ENCODE measurements at regions not wholly inside any gene's neighbourhood (a gene's known extent, or its start where the extent isn't known, plus 50 kb on each side); places are given as distances from the start of the nearest gene placed in this dataset.
A peak's percentile ranks its signal among the peaks of the same experiment; 100 is the strongest.

GRCh38 chr9:3127564-3127963, 283.7 kb upstream of the PUM3 start:
- Histone ChIP-seq H3K4me1 (no peaks in the 10 kb centered on the region), H3K27me3 (no peaks in the 10 kb centered on the region), H3K27ac (no peak overlapping the region), H3K36me3 (no peaks in the 10 kb centered on the region), H3K4me3 (no peak overlapping the region), H3K9me3 (no peaks in the 10 kb centered on the region)
- no peak for DNase-seq
- no peak for TF ChIP-seq CTCF (IDR thresholded peaks at IDR 0.05)
- no peak for ATAC-seq (ENCODE audit: low FRiP score in 2 of 2)
- WGBS, 2 donors: 88 to 97% methylated on average over 1 of the region's 1 CpG

DNA sequence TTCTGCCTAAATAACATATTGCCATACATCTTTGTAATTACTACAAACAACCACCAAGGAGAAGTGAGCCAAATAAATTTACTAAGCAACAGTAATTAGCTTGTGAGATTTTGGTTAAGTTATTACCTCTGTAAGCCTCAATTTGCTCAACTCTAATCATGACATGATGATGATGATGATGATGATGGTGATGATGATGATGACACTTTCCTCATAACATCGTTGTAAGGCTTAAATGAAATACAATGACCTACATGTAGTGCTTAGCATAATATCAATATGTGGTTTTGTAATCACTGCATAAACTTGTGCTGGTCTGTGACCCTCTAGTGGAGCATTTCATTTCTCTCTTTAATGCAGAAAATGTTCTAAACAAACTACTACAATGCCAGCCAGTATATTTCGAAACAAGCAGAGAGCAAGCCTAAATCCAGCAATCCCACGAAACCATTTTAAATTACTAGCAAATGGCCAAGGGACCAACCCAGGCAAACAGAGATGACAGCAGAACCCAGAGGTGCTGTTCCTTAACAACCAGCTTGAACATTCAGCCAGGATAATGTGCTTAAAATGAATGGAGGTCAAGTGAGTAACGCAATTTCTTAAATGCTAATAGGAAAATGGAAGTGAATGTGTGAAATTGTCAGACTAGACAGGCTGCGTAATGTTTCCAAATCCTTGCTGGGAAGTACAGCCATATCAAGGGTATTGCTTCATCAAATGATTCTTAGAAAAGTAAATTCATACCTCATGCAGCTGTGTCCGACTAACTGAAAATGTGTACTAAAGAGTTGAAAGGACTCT, 281.9 kb upstream of the PUM3 start:
- DNase-seq (no peak), ATAC-seq (ENCODE audit: low FRiP score in 2 of 2) (peak in 1 of 2 donors; percentile 59)
- Histone ChIP-seq H3K36me3 (no peaks in the 10 kb centered on the region), H3K27me3 (no peaks in the 10 kb centered on the region), H3K4me1 (no peaks in the 10 kb centered on the region), H3K27ac (no peak overlapping the region), H3K4me3 (no peak overlapping the region), H3K9me3 (no peaks in the 10 kb centered on the region)
- WGBS, 2 donors: 43 to 49% methylated on average over 6 of the region's 6 CpGs
- no peak for TF ChIP-seq POLR2A (IDR thresholded peaks at IDR 0.05)
- TF ChIP-seq CTCF (IDR thresholded peaks at IDR 0.05): no peak
- TF ChIP-seq POLR2AphosphoS5 (IDR thresholded peaks at IDR 0.05): peak in 1 of 2 donors; percentile 63
- TF ChIP-seq EP300 (IDR thresholded peaks at IDR 0.05): no peak

DNA sequence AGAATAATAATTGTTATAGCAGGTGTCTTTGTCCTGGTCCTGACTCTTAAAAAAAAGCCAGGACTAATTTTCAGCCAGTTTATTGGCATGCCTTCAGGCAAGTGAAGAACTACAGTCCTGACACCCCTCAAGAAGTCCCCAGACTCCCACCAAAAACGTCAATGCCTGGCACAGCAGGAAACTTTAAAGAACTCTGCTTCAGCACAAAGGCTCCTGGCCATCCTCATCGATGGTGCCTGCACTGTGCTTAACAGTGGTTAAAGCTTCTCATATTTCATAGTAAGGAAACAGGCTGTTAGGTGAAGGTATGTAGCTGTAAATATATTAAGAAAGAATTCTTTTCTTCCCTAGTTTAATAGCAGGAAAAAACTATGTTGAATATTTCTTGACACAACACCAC, 280.1 kb upstream of the PUM3 start:
- H3K36me3 ChIP-seq: no peaks in the 10 kb centered on the region
- H3K27ac ChIP-seq: no peak overlapping the region
- no peaks in the 10 kb centered on the region for H3K4me1 ChIP-seq
- ATAC-seq (ENCODE audit: low FRiP score in 2 of 2) (no peak), DNase-seq (no peak)
- TF ChIP-seq CTCF (IDR thresholded peaks at IDR 0.05): no peak
- no peak for TF ChIP-seq POLR2AphosphoS5 (IDR thresholded peaks at IDR 0.05)
- TF ChIP-seq EP300 (IDR thresholded peaks at IDR 0.05): no peak
- TF ChIP-seq POLR2A (IDR thresholded peaks at IDR 0.05): no peak
- no peaks in the 10 kb centered on the region for H3K27me3 ChIP-seq
- no peak overlapping the region for H3K4me3 ChIP-seq
- no peaks in the 10 kb centered on the region for H3K9me3 ChIP-seq
- WGBS, 2 donors: 9 to 13% methylated on average over 2 of the region's 2 CpGs

GRCh38 chr9:3118081-3118480, 274.2 kb upstream of the PUM3 start:
- H3K36me3 ChIP-seq: no peaks in the 10 kb centered on the region
- H3K27ac ChIP-seq: no peak overlapping the region
- no peak for DNase-seq
- no peak for ATAC-seq (ENCODE audit: low FRiP score in 2 of 2)
- peaks cover 0 to 6% (median 0%) of the 10 kb centered on the region in 4 donors for H3K9me3 ChIP-seq
- no peaks in the 10 kb centered on the region for H3K27me3 ChIP-seq
- H3K4me3 ChIP-seq: no peak overlapping the region
- H3K4me1 ChIP-seq: no peaks in the 10 kb centered on the region
- TF ChIP-seq CTCF (IDR thresholded peaks at IDR 0.05) (no peak), POLR2A (IDR thresholded peaks at IDR 0.05) (no peak), POLR2AphosphoS5 (IDR thresholded peaks at IDR 0.05) (no peak), EP300 (IDR thresholded peaks at IDR 0.05) (no peak)

DNA sequence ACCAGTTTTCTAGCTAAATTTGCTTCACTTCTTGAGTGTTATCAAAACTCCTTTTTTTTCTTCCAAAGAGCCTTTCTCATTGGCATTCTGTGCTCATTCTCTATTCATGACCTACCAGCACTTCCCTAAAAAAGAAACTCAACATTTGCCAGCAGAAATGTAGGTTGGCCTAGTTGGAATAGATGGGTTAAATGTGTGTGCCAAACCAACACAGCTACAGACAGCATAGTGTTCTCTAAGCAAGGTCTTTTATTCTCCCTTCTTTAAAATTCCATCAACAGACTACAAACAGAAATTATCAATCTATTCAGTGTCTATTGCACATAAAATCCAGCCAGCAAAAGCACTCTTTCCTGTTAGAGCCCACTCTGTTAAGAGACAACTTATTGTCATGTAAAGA, 255.8 kb upstream of the PUM3 start:
- H3K4me1 ChIP-seq: no peaks in the 10 kb centered on the region
- ATAC-seq (ENCODE audit: low FRiP score in 2 of 2) (no peak), DNase-seq (no peak)
- TF ChIP-seq EP300 (IDR thresholded peaks at IDR 0.05): no peak
- no peak for TF ChIP-seq CTCF (IDR thresholded peaks at IDR 0.05)
- no peak for TF ChIP-seq POLR2A (IDR thresholded peaks at IDR 0.05)
- TF ChIP-seq POLR2AphosphoS5 (IDR thresholded peaks at IDR 0.05): no peak
- no peak overlapping the region for H3K4me3 ChIP-seq
- no peaks in the 10 kb centered on the region for H3K36me3 ChIP-seq
- no peaks in the 10 kb centered on the region for H3K27me3 ChIP-seq
- no peak overlapping the region for H3K27ac ChIP-seq
- H3K9me3 ChIP-seq: no peaks in the 10 kb centered on the region
